ENCODE measurements at regions not wholly inside any gene's neighbourhood (a gene's known extent, or its start where the extent isn't known, plus 50 kb on each side); places are given as distances from the start of the nearest gene placed in this dataset.

- TF ChIP-seq CTCF (IDR thresholded peaks at IDR 0.05) = no peak
- no peak for TF ChIP-seq POLR2A (IDR thresholded peaks at IDR 0.05)
- TF ChIP-seq EP300 (IDR thresholded peaks at IDR 0.05; ENCODE audit: low read depth) = no peak
These were observed 62.6 kb upstream of the TMEM97 start for GRCh38 chr17:28256370-28256769.

Measured in transverse colon (tissue), 3 donors.